ENCODE measurements at regions not wholly inside any gene's neighbourhood (a gene's known extent, or its start where the extent isn't known, plus 50 kb on each side); places are given as distances from the start of the nearest gene placed in this dataset.

- no peak for DNase-seq
Measured at GRCh38 chrX:110432091-110432905, 73.7 kb downstream of the RTL9 start.

GRCh38 chrX:110432906-110433215, 74.2 kb downstream of the RTL9 start:
- DNase-seq: no peak

DNA sequence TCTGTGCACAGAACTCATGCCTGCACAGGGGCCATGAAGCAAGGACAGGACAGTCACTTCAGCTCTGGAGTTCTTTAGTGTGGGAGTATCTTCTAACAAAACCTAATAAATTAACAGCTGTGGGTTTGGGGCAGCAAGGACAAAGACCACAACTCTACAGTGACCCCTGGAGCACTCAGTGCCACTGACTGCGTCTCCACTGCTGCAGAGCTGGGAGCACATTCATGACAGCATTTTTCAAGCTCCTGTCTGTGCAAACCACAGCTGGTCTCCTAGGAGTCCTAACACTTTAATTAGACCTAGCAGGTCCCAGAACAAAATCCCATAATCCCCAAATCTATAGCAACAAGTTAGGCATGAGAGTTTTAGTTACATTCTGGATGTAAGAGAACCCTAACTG, 76.5 kb downstream of the RTL9 start:
- no peak for DNase-seq

GRCh38 chrX:110436523-110436922, 77.9 kb downstream of the RTL9 start:
- no peak for DNase-seq

- no peak for DNase-seq
Measured at GRCh38 chrX:110437686-110438085, 79.0 kb downstream of the RTL9 start.

DNA sequence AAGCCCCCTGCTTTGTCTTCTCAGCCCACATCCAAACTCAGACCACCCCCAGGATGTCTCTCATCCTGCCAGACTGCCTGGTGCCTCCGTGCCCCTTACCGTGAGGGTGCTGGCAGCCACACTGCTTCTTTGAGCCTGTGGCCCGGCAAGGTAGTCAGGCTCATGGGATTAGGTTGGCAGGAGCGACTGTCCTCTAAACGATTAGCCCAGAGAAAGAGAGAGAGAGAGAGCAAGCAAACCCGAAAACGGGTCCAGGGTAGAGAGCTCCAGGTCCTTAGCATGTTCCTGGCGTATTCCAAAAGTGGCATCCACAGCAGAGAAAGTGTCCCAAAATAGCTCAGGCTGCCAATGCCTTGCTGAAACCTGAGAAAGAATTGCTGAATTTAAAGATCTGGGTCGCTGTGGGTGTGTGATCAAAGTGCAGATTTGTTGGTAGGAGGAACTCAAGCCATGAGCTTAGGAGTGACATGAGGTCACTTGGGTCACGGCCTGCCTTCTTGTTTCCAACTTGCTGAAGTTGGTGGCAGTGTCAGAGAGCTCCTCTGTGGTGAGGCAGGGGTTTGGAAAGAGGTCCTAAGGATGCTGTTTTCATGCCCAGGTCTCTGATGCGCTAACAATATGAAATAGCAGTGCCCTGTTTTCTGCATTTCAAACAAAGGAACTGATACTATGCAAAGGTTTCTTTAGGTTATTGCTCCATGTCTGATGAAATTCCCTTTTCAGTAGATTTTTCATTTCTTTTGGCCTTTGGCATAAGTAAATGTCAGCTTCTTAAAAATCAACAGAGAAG, 81.6 kb downstream of the RTL9 start:
- no peak for DNase-seq

DNA sequence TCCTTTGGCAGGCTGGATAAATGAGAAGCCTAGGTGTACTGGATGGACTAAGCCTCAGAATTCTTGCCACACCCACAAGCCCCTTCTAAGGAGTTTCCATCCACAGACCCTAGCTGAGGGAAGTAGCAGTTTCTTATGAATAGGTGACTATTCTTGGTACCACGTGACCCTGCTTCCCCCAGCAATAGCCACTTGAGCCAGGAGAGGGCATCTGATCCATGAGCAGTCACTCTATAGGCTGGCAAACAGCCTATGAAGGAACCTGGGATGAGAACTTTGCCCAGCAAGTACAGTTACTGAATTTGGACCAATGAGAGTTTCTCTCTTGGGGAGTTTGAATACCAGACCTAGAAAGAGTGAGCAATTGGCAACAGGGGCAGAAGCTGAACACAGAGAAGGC, 84.0 kb downstream of the RTL9 start:
- DNase-seq: peak; percentile 57

DNA sequence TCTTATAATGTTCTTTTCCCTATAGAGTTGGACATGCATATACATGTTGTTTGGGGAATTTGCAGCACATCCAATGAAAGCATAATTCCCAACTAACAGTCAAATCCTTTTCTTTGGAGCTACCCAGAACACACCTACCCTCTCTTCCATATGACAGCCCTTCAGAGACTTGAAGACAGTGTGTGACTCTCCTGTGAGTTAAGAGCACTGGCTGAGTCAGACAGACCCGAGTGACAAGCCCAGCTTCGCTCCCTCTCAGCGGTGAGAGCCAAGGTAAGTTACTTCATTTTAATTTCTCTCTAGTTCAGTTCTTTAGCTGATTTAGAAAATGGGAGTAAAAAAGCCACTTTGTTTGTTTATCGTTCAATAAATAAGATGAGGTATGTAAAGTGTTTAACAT, 86.3 kb downstream of the RTL9 start:
- no peak for DNase-seq

- no peak for DNase-seq
Measured at GRCh38 chrX:110448459-110448858, 89.8 kb downstream of the RTL9 start.

DNA sequence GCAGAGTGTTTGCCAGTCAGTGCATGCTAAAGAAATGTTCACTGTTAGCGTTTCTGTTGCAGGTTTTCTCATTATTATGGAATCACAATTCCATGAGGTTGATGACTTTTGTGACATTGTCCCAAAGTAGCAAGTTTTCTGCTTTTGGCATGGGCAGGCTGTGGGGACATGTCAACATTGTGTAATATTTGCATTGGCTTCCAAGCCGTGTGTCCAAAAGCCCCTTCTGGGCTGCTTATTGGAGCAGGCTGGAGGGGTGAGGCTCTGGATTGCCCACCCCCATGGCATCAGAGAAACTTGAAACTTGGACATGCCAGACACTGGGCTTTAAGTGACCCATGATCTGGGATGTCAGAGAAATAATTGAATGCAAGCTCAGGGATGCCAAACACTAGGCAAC, 90.7 kb downstream of the RTL9 start:
- no peak for DNase-seq

DNA sequence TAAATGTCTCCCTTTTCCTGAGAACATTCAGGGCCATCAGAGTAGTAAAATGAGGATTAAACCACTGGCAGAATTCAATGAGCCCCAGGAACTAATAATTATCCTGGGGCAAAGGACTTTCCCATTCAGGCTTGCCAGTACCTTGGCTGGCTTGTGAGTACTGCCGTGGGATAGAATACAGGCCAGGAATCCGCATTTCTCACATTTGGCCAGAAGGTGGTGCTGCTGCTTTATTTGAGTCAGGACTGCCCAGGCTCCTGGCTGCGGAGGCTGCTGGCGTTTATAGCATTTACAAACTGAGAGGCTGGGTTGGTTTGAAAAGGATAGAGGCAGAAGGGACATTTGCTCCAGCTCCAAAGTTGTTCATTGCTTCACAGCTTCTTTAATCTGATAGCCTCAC, 91.4 kb downstream of the RTL9 start:
- DNase-seq: peak; percentile 76

DNA sequence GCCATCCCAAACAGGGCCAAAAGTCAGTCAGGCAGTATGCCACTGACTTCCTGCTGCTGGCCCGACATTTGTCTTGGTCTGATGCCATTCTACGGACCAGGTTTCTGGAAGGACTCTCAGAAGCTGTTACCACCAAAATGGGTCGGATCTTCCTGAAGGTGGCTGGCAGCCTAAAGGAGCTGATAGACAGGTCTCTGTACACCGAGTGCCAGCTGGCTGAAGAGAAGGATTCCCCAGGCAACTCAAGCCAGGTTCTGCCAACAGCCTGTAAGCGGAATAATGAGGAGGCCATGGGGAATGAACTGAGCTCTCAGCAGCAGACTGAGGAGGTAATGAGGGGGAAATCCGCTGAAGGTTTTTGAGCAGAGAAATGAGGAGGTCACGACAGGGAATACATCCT, 95.7 kb downstream of the RTL9 start:
- no peak for DNase-seq

DNA sequence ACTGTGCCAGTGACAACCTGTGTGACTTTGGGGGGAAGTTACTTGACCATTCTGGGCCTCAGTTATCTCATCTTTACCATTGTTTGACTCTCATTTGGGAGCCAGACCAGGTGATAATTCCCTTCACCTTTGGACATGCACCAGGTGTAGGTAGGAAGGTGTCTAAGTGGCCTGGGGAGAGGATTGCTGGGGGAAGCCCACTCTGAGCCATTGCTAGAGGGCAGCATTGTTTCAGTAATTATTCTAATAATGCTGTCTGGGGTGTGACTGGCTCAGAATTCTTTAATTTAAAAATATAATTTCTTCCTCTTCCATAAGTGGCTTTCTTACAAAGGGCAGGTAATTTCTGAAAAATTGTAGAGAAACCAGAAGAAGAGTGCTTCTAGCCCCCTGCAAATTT, 104.3 kb downstream of the RTL9 start:
- DNase-seq: peak; percentile 2

DNA sequence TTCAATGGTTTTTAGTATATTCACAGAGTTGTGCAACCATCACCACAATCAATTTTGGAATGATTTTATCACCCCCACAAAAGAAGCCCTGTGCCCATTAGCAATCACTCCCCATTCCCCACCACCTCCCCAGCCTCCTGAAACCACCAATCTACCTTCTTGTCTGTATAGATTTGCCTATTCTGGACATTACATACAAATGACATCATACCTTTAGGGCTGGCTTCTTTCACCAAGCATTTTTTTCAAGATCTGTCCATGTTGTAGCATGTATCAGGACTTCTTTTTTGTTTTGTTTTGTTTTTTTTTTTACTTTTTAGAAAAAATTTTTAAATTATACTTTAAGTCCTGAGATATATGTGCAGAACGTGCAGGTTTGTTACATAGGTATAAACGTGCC, 108.1 kb downstream of the RTL9 start:
- no peak for DNase-seq

DNA sequence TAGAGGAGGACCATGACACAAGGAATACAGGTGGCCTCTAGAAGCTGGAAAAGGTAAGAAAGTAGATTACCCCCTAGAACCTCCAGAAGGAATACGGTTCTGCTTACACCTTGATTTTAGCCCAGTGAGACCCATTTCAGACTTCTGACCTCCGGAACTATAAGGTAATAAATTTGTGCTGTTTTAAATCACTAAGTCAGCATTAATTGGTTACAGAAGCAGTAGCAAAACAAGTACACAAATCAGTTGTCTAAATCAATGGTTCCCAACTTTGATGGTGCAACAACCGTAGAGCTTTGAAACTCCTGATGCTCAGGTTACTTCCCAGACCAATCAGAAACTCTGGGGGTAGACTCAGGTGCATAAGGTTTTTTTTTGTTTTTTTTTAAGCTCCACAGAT, 113.6 kb downstream of the RTL9 start:
- DNase-seq: no peak

- DNase-seq: no peak
Measured at GRCh38 chrX:110477593-110478228, 119.1 kb downstream of the RTL9 start.

- DNase-seq: no peak
Measured at GRCh38 chrX:110491846-110492620, 133.4 kb downstream of the RTL9 start.

- DNase-seq: no peak
Measured at GRCh38 chrX:110504947-110505346, 146.3 kb downstream of the RTL9 start.

DNA sequence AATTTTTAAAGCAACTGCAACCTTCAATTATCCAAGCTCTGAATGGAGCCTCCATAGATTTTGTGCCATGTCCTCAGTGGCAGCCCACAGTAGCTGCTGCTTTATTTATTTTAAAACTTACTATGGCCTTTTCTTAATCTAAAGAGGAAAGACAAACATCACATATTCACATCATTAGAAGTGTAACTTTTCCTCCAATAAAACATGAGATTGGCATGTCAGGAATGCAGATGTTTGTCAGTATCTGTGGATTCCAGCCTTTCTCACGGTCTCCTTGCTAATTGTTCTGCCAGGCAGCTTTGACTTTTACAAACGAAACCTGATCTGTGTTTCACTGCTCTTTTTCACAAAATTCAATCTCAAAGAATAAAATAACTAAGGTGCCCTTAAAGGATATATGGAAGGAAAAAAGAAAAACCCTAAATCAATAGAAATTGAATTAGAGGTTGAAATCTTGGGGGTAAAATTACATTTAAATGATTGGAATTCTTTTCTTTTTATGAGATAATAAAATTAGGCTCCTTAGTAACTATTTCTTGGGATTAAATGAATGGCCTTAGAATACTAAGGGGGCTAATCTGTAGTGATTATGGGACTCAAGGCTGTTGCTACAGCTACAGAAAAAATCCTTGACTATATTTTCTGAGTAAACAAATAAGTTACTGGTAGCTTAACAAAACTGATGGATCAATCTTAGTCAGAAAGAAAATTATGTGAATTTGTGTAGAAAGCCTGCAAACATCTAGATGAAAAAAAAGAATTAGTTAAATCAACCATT, 151.3 kb downstream of the RTL9 start:
- no peak for DNase-seq

DNA sequence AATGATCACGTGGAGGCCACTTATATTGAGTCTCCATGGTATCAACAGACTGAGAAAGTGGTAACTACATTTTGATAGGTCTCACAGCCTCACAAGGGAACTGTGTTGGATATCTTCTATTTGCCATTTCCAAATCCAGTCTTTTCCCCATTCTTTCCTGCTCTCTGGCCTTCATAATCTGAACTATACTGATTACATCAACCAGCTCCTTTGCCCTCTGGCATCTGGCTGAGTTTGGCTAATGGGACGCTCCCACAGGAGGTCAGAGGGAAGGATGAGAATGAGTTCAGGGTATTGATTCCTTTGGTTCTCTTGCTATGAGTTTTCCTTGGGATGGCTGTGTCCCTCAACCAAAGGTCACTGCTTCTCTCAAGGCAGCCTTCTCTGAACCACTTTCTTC, 152.6 kb downstream of the RTL9 start:
- DNase-seq: no peak

- DNase-seq: no peak
Measured at GRCh38 chrX:110512341-110512740, 153.7 kb downstream of the RTL9 start.

- no peak for DNase-seq
Measured at GRCh38 chrX:110514509-110514908, 155.9 kb downstream of the RTL9 start.

DNA sequence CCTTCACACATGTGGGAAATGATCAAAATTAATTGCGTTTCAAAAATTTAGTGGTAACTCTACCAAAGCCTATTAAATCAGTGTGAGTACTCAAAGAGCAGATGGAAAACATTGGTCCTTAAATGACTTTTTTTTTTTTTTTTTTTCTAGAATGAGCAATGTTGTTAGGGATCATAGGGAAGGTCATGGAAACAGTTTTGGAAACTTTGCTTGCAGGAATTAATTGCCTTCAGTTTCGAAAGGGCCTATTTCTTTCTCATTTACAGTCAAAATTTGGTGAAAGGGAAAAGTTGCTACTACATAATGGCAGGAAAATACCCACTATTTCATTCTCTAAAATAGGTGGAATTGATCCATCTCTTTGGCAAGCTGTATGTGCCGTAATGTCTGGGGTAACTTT, 160.9 kb downstream of the RTL9 start:
- no peak for DNase-seq

Data from hematopoietic multipotent progenitor cell treated with erythropoietin and hydrocortisone succinate and interleukin-3 and kit ligand, for 6 days (in vitro differentiated cells).